Epithelial cell of esophagus (primary cell): ENCODE measurements at regions not wholly inside any gene's neighbourhood (a gene's known extent, or its start where the extent isn't known, plus 50 kb on each side); places are given as distances from the start of the nearest gene placed in this dataset.
A peak's percentile ranks its signal among the peaks of the same experiment; 100 is the strongest.

Experiments used
- DNase-seq: peaks from one replicate; pipeline ENCODE4 v3.0.0; 2010; ENCODE audit warnings: low read depth
- H3K4me3 ChIP-seq: 2 replicates; pipeline ENCODE4 v1.5.1; 2011; ENCODE audit warnings: mild to moderate bottlenecking, low read length, control low read depth
- CTCF ChIP-seq: IDR thresholded peaks from 2 replicates; pipeline ENCODE4 v1.5.1; 2011; ENCODE audit warnings: low read depth, mild to moderate bottlenecking, low read length, control low read depth, inconsistent platforms; ENCODE audit not compliant: insufficient read depth; ENCODE audit errors: missing control alignments

DNA sequence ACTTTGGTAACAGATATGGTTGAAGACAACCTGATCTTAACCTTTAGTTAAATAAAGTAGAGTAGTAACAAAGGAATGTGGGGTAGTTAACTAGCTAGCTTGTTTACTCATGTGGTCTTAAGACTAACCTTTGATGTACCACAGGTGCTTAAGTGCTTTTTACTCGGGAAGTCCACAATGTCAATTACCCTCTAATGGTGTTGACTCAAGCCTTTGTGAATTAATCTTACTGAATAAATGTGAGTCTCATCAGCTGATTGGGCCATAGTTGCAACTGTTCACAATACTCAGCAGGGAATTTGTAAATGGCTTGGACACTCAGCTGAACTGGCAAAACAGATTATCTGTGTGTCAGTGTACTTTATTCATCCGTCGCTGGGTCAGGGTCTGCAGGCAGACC is 119.0 kb upstream of the UGT8 start:
- no peak for DNase-seq
- H3K4me3 ChIP-seq, result no peak overlapping the region
- no peak for TF ChIP-seq CTCF

DNA sequence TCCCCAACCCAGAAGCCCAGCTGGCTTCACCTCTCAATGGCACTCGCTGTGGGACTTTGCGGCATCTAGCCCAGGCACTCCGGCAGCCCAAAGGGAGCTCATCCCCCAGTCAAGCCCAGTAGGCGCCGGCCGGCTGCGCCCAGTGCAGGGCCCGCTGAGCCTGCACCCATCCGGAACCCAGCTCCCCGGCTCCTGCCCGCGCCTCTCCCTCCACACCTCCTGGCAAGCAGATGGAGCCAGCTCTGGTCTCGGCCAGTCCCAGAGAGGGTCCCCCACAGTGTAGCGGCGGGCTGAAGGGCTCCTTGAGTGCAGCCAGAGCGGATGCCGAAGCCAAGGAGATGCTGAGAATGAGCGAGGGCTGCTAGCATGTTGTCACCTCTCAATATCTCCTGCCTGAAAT is 116.8 kb upstream of the UGT8 start:
- no peak for DNase-seq
- TF ChIP-seq CTCF, result no peak
- no peak overlapping the region for H3K4me3 ChIP-seq

DNA sequence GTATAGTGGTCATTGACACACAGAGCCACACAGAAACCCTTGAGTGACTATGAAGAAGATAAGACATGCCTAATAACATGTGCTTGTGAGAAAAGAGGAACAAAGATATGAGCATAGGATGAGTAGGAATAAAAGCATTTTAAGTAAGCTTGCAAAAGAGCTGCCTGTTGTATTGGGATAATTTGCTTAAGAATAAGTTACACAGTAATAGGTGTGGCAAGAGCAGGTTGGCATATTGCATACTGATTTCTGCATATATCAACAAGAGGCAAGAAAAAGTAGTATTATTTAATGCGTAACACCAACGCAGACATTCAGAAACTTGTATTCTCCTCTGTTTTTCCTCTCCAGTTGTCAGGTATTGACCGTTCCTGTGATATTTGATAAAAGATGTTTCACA is 111.5 kb upstream of the UGT8 start:
- no peak for TF ChIP-seq CTCF
- no peak for DNase-seq

GRCh38 chr4:114488301-114488982 is 110.2 kb upstream of the UGT8 start:
- H3K4me3 ChIP-seq, result no peak overlapping the region
- DNase-seq, result no peak
- no peak for TF ChIP-seq CTCF

More for the DNA sequence above, 111.5 kb upstream of the UGT8 start:
- H3K4me3 ChIP-seq, result no peak overlapping the region

DNA sequence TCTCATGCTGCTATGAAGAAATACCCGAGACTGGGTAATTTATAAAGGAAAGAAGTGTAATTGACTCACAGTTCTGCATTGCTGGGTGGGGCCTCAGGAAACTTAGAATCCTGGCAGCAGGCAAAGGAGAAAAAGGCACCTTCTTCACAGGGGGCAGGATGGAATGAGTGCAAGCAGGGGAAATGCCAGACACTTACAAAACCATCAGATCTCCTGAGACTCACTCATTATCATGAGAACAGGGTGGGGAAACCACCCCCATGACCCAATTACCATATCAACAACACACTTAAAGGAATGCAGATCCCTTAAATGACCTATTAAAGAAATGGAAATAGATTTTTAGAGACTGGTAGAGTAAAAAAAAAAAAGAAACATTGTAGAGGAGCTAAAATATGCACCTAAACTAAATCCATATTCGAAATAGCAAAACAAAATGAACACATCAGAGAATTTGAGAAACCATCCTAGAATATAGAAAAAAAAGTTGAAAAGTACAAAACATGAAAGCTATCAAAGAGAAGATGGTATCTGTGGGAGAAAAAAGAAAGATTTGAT is 104.3 kb upstream of the UGT8 start:
- no peak for TF ChIP-seq CTCF
- DNase-seq, result peak; percentile 30
- no peak overlapping the region for H3K4me3 ChIP-seq

DNA sequence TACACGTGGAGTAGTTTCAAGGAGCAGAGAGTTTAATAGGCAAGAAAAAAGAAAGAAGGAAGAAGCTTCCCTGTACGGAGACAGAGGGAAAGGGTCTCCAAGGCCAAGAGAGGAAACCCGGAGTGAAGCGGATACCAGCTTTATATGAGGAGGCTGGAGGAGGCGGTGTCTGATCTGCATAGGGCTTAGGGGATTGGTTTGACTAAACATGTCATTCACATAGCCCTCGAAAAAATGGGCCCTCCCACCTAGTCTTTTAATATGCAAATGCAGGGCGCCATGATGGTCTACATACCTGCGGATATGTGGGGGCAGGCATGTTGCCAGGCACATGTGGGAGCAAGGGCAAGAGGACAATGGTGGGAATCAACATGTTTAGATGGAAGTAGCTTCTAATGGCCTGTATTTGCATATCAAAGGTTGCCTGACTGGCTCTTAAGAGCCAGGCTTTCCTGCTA is 103.1 kb upstream of the UGT8 start:
- peak; percentile 29 for DNase-seq
- TF ChIP-seq CTCF, result no peak

GRCh38 chr4:114497116-114497515 is 101.5 kb upstream of the UGT8 start:
- no peak overlapping the region for H3K4me3 ChIP-seq
- no peak for TF ChIP-seq CTCF
- no peak for DNase-seq

More for the DNA sequence above, 103.1 kb upstream of the UGT8 start:
- no peak overlapping the region for H3K4me3 ChIP-seq
